ENCODE measurements at regions not wholly inside any gene's neighbourhood (a gene's known extent, or its start where the extent isn't known, plus 50 kb on each side); places are given as distances from the start of the nearest gene placed in this dataset.
A peak's percentile ranks its signal among the peaks of the same experiment; 100 is the strongest.

GRCh38 chr21:28256420-28256831 is 736.3 kb downstream of the LTN1 start:
- Histone ChIP-seq H3K36me3 (ENCODE audit: insufficient read depth, low read length, poor library complexity, severe bottlenecking) (no peaks in the 10 kb centered on the region), H3K4me3 (ENCODE audit: low read depth, low read length, poor library complexity, severe bottlenecking) (no peak overlapping the region), H3K27me3 (replicated peaks; ENCODE audit: insufficient read depth, low read depth, low read length, poor library complexity) (no peaks in the 10 kb centered on the region), H3K4me1 (ENCODE audit: insufficient read depth, low read length, poor library complexity, severe bottlenecking) (no peaks in the 10 kb centered on the region), H3K27ac (ENCODE audit: low read depth, low read length, poor library complexity, severe bottlenecking) (no peak overlapping the region), H3K9me3 (ENCODE audit: low read depth, low read length, poor library complexity, severe bottlenecking) (no peaks in the 10 kb centered on the region)
- ChIA-PET POLR2A (ENCODE audit: low non-redundant PET) (no interaction called here), CTCF (no interaction called here)
- no peak for TF ChIP-seq EZH2 (IDR thresholded peaks at IDR 0.05; ENCODE audit: borderline replicate concordance, low read depth, low read length, poor library complexity, severe bottlenecking)
- TF ChIP-seq CTCF (conservative IDR thresholded peaks at IDR 0.05; ENCODE audit: low read depth, low read length), result no peak
- intact Hi-C loops (cut with micrococcal nuclease; ENCODE audit: unreplicated experiment), result no loop called here
- no peak for DNase-seq (ENCODE audit: low spot score)
- BruUV-seq (replicated peaks), result no TSS peak

- H3K27me3 ChIP-seq (replicated peaks; ENCODE audit: insufficient read depth, low read depth, low read length, poor library complexity), result no peaks in the 10 kb centered on the region
- no TSS peak for BruUV-seq (replicated peaks)
- POLR2A ChIA-PET (ENCODE audit: low non-redundant PET), result no interaction called here
- H3K4me3 ChIP-seq (ENCODE audit: low read depth, low read length, poor library complexity, severe bottlenecking), result no peak overlapping the region
- H3K4me1 ChIP-seq (ENCODE audit: insufficient read depth, low read length, poor library complexity, severe bottlenecking), result no peaks in the 10 kb centered on the region
- no peaks in the 10 kb centered on the region for H3K36me3 ChIP-seq (ENCODE audit: insufficient read depth, low read length, poor library complexity, severe bottlenecking)
- CTCF ChIA-PET, result no interaction called here
- no peak for TF ChIP-seq EZH2 (IDR thresholded peaks at IDR 0.05; ENCODE audit: borderline replicate concordance, low read depth, low read length, poor library complexity, severe bottlenecking)
- TF ChIP-seq CTCF (conservative IDR thresholded peaks at IDR 0.05; ENCODE audit: low read depth, low read length), result no peak
- H3K27ac ChIP-seq (ENCODE audit: low read depth, low read length, poor library complexity, severe bottlenecking), result no peak overlapping the region
- no peak for DNase-seq (ENCODE audit: low spot score)
- H3K9me3 ChIP-seq (ENCODE audit: low read depth, low read length, poor library complexity, severe bottlenecking), result no peaks in the 10 kb centered on the region
- intact Hi-C loops (cut with micrococcal nuclease; ENCODE audit: unreplicated experiment), result no loop called here
These were observed 738.7 kb downstream of the LTN1 start for GRCh38 chr21:28253961-28254360.

- TF ChIP-seq EZH2 (IDR thresholded peaks at IDR 0.05; ENCODE audit: borderline replicate concordance, low read depth, low read length, poor library complexity, severe bottlenecking) (no peak), CTCF (conservative IDR thresholded peaks at IDR 0.05; ENCODE audit: low read depth, low read length) (no peak)
- Histone ChIP-seq H3K27me3 (replicated peaks; ENCODE audit: insufficient read depth, low read depth, low read length, poor library complexity) (no peaks in the 10 kb centered on the region), H3K36me3 (ENCODE audit: insufficient read depth, low read length, poor library complexity, severe bottlenecking) (no peaks in the 10 kb centered on the region), H3K4me1 (ENCODE audit: insufficient read depth, low read length, poor library complexity, severe bottlenecking) (no peaks in the 10 kb centered on the region), H3K4me3 (ENCODE audit: low read depth, low read length, poor library complexity, severe bottlenecking) (no peak overlapping the region), H3K9me3 (ENCODE audit: low read depth, low read length, poor library complexity, severe bottlenecking) (no peaks in the 10 kb centered on the region), H3K27ac (ENCODE audit: low read depth, low read length, poor library complexity, severe bottlenecking) (no peak overlapping the region)
- POLR2A ChIA-PET (ENCODE audit: low non-redundant PET), result no interaction called here
- no TSS peak for BruUV-seq (replicated peaks)
- CTCF ChIA-PET, result no interaction called here
- peak; percentile 9 for DNase-seq (ENCODE audit: low spot score)
- intact Hi-C loops (cut with micrococcal nuclease; ENCODE audit: unreplicated experiment), result no loop called here
These were observed 739.3 kb downstream of the LTN1 start for GRCh38 chr21:28253338-28253737.

Measured in A673 (cell line).